HG03571 (cell line): ENCODE measurements at regions not wholly inside any gene's neighbourhood (a gene's known extent, or its start where the extent isn't known, plus 50 kb on each side); places are given as distances from the start of the nearest gene placed in this dataset.
"Not testable (repeated sequence)": the region's sequence is repeated elsewhere in the genome, so short reads cannot be mapped to it uniquely, and the experiment has no call there.

Source experiments
- ATAC-seq: cut with Tn5 transposase; IDR thresholded peaks from one replicate; pipeline ENCODE4 v1.9.1; 2021; ENCODE audit not compliant: unreplicated experiment

GRCh38 chr4:60723796-60724195 is 476.3 kb upstream of the ADGRL3 start:
- no peak for ATAC-seq

GRCh38 chr4:60724623-60725022 is 475.5 kb upstream of the ADGRL3 start:
- no peak for ATAC-seq

- ATAC-seq: no peak
Observed at GRCh38 chr4:60726779-60727178, 473.3 kb upstream of the ADGRL3 start.

- no peak for ATAC-seq
Observed at GRCh38 chr4:60729194-60729593, 470.9 kb upstream of the ADGRL3 start.

GRCh38 chr4:60729764-60730163 is 470.4 kb upstream of the ADGRL3 start:
- ATAC-seq: not testable (repeated sequence)

GRCh38 chr4:60737858-60738257 is 462.3 kb upstream of the ADGRL3 start:
- ATAC-seq: no peak

- no peak for ATAC-seq
Observed at GRCh38 chr4:60743654-60744053, 456.5 kb upstream of the ADGRL3 start.

- no peak for ATAC-seq
Observed at GRCh38 chr4:60744767-60745166, 455.4 kb upstream of the ADGRL3 start.

- ATAC-seq: no peak
Observed at GRCh38 chr4:60745800-60746571, 454.1 kb upstream of the ADGRL3 start.

- ATAC-seq: no peak
Observed at GRCh38 chr4:60750962-60751361, 449.2 kb upstream of the ADGRL3 start.

GRCh38 chr4:60757986-60758680 is 442.0 kb upstream of the ADGRL3 start:
- no peak for ATAC-seq

- ATAC-seq: no peak
Observed at GRCh38 chr4:60759518-60760245, 440.4 kb upstream of the ADGRL3 start.

- no peak for ATAC-seq
Observed at GRCh38 chr4:60780874-60781273, 419.3 kb upstream of the ADGRL3 start.

GRCh38 chr4:60790608-60791007 is 409.5 kb upstream of the ADGRL3 start:
- ATAC-seq: no peak

GRCh38 chr4:60794372-60794771 is 405.8 kb upstream of the ADGRL3 start:
- no peak for ATAC-seq

GRCh38 chr4:60799214-60799613 is 400.9 kb upstream of the ADGRL3 start:
- ATAC-seq: no peak

- ATAC-seq: no peak
Observed at GRCh38 chr4:60800701-60801100, 399.4 kb upstream of the ADGRL3 start.

- no peak for ATAC-seq
Observed at GRCh38 chr4:60805500-60806313, 394.4 kb upstream of the ADGRL3 start.

- no peak for ATAC-seq
Observed at GRCh38 chr4:60808726-60809485, 391.2 kb upstream of the ADGRL3 start.

GRCh38 chr4:60809486-60809800 is 390.7 kb upstream of the ADGRL3 start:
- no peak for ATAC-seq
